C1 segment of cervical spinal cord (tissue), 14 donors: ENCODE measurements at regions not wholly inside any gene's neighbourhood (a gene's known extent, or its start where the extent isn't known, plus 50 kb on each side); places are given as distances from the start of the nearest gene placed in this dataset.
"Not testable (repeated sequence)": the region's sequence is repeated elsewhere in the genome, so short reads cannot be mapped to it uniquely, and the experiment has no call there.

Experiments
- DNase-seq, 14 donors: peaks; one replicate each; lab custom pipeline; 2025; lab: John Stamatoyannopoulos, UW

GRCh38 chr9:19938990-19939733 is 150.3 kb upstream of the SLC24A2 start:
- no peak for DNase-seq

DNA sequence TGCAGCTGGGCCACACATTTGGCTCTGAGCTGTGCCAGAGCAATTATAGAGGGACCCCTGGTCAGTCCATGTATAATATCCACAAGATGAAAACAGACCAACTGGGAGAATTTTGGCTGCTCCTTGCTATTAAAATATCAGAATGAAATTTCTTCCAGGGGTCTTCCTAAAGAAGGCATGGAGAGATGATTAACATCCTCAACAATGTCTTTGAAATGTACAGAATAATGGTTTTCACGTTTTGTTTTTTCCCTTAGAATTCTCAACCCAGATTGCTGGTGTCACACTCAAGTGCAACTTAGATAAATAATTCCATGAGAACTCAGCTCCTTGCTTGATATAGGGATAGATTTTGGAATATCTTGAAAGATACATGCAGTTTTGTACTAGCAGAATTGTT is 148.3 kb upstream of the SLC24A2 start:
- no peak for DNase-seq

GRCh38 chr9:19936598-19936997 is 147.8 kb upstream of the SLC24A2 start:
- no peak for DNase-seq

GRCh38 chr9:19935422-19935821 is 146.6 kb upstream of the SLC24A2 start:
- DNase-seq: no peak

DNA sequence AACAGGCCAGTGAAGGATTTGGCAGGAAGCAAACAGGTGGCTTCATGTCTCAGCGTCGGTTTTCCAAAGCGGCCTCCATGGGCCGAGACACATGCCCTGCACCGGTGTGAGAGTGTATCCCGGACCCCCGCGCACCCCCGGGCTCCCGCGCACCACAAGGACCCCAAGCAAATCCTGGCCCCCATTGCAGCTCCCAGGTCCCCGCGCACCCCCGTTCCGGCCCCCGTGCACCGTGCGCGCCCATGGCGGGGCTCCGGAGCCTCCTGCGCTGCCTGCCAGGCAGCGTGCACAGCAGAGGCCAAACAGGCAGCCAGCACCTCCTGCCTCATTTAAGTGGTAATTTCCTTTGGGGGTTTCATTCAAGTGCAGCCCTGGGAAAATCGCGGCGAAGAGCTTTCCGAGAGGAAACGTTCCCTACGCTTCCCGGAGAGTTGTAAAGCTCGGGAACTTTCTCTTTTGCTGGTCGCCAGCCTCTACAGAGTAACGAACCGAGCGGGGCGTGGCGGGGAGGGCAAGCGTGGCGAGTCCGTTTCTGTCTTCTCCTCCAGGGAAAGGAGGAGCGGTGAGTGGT is 145.5 kb upstream of the SLC24A2 start:
- peak in 1 of 14 donors; percentile 22 for DNase-seq

DNA sequence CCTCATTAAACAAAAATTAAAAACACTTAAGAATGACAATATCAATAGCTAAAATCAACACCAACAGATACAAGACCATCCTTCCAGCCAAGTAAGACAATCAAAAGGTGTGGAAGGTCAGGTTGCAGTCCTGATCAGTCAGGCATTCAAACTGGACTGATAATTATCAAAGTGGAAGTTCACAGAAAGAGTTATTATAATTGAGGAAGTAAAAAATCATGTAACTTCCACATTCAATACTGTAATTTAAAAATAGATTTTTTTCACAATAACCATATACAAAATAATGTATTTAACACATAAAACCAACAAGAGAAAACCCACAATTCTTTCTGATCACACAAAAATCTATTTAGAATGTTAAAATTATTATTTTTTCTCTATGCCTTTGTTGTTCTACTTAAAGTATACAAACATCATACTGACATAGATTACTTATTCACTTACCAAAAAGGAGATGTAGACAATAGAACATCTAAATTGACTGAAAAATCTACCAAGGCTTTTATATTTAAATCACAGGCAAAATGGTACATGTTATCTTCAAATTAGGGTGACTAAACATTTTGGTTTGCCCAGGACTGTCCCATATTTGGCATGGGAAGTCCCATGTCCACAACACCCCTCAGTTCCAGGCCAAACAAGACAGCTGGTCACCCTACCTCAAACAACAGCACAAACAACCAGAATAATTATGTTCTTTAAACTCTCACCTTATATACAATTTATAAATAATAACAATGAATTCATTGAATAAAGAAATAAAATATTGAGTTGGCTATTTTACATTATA is 142.5 kb upstream of the SLC24A2 start:
- no peak for DNase-seq

DNA sequence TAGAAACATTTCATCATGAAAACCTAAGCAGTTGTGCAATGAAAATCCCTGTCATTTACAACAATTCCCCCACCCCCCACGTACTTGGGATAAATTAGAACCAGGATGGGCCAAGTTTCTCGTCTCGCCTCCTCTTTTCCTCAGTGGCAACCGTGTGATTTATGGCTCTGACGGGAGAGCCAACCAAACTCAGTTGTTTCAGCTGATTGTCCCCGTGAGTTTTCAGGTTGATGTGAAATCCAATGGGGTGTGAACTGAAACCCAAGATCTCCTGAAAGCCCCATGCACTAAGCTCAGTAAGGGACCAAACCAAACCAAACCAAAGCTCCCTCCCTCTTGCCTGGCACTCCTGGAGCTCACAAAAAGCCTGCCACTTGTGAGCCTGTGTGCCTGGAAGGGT is 138.7 kb upstream of the SLC24A2 start:
- no peak for DNase-seq

GRCh38 chr9:19926774-19927173 is 137.9 kb upstream of the SLC24A2 start:
- DNase-seq: no peak

DNA sequence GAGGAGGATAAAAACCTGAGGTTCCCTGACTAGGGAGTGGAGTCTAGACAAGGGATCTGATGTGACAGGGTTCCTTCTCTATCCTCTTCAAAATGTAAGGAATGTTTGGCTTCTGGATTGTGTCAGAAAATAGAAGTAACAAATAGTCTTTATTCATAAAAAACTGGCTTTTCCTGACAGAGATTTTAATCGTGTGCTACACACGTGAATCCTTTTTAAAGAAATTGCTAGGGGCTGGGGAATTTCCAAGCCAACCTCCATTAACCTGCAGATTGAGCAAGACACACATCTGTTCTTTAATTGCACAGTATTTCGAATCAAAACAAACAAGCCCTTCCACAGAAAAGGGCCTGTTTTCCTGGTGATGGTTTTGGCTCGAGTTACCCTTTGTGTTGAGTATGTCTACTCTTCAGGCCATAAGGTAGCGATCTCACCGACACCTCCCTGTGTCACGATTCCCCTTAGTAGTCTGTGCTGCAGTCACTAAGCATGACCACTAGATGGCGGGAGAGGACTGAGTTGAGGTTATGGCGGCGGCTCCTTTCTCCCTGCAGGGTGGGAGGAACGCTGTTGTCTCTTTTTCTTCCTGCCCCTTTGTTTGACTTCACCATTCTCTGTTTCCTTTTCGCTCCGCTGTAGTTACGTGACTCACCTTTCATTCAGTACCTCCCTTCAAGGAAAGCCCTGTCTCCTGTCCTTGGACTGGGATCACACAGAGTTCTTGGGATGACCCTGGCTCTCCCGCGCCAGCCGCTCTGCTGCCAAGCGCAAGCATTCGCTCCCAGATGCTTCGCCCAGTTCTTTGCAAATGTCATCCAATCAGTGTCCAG is 137.1 kb upstream of the SLC24A2 start:
- peak in 12 of 14 donors; percentile 24 to 70 (median 58) for DNase-seq

GRCh38 chr9:19924080-19924479 is 135.2 kb upstream of the SLC24A2 start:
- no peak for DNase-seq

- peak in 9 of 14 donors; percentile 6 to 45 (median 24) for DNase-seq
Observed at GRCh38 chr9:19922476-19923118, 133.8 kb upstream of the SLC24A2 start.

- no peak for DNase-seq
Observed at GRCh38 chr9:19920401-19920800, 131.6 kb upstream of the SLC24A2 start.

DNA sequence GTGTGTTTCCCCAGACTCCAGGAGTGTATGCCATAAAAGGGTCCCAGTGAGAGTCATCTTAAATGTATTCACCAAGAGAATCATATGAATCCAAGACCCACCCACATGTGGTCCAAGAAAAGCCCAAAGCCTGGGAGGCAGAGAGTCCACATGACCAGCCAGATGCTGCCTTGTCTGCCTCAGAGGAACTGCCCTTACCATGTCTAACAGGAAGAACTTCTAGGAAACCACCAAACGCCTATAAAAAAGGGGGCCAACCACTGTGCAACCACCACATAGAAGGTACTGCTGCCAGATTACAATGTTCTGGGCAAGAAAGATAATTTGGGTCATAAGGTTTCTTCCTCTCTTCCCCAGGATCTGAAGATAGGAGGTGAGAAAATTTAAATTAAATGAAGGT is 129.8 kb upstream of the SLC24A2 start:
- DNase-seq: no peak

DNA sequence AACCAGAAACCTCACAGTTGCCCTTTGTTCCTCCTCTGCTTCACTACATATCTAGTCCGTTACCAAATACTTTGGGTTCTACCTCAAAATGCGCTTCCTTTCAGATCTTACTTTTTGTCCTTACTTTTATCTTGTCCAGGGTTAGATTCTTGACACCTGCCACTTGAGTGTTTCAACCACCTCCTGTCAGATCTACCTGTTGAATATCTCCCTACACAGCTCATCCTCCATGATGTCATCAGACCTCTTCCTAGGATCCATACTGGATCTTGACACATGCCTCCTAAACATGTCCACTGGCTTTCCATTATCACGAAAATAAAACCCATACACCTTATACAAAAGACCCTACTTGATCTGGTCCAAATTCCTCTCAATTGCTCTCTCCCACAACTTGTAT is 125.2 kb upstream of the SLC24A2 start:
- no peak for DNase-seq

DNA sequence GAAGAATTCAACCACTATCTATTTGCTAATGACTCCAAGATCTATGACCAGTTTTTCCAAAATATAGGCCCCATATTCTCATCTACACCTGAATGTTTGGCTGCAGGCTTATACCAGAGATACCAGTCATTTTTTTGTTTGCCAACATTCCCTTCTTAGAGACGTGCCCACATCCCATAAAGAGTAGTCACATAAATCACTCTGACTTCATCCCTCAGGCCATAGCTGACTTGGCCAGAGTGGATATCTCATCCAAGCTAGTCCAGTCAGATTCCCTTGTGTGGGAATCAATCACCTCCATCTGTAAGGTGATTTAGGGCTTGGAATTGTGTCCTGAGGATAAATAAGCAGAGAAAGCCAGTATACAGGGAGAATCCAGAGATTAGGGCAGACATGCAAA is 124.3 kb upstream of the SLC24A2 start:
- no peak for DNase-seq

DNA sequence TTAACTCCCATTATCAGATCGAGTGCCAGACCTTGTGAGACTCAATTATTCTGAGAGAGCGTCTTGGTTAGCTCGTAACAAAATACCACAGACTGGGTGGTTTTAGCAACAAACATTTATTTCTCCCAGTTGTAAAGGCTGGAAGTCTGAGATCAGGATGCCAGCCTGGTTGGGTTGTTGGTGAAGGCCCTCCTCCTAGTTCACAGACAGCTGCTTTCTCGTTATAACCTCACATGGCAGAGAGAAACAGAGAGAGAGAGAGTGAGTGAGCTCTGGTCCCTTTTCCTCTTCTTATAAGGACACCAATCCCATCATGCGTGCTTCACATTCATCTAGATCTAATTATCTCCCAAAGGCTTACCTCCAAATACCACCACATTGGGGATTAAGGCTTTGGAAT is 114.2 kb upstream of the SLC24A2 start:
- no peak for DNase-seq

- no peak for DNase-seq
Observed at GRCh38 chr9:19901586-19901985, 112.7 kb upstream of the SLC24A2 start.

- DNase-seq: no peak
Observed at GRCh38 chr9:19896161-19896560, 107.3 kb upstream of the SLC24A2 start.

- DNase-seq: not testable (repeated sequence)
Observed at GRCh38 chr9:19895578-19895977, 106.7 kb upstream of the SLC24A2 start.

DNA sequence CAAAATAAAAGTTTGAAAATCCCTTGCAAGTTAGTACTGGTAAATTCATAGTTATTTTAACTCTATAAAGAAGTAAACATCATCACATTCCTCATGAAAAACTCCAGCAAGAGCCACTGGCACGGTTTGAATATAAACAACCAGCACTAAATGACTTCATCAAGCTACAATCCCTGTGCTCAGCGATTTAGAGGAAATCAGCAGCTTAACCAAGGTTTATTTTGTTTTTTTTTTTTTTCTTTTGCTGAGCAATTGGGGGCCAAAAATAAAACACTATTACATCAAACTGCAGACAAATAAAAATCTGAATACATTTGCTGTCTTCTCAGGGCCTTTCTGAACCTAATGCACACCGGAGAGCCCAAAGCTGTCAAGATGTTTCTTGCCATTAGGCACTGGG is 106.2 kb upstream of the SLC24A2 start:
- DNase-seq: no peak

DNA sequence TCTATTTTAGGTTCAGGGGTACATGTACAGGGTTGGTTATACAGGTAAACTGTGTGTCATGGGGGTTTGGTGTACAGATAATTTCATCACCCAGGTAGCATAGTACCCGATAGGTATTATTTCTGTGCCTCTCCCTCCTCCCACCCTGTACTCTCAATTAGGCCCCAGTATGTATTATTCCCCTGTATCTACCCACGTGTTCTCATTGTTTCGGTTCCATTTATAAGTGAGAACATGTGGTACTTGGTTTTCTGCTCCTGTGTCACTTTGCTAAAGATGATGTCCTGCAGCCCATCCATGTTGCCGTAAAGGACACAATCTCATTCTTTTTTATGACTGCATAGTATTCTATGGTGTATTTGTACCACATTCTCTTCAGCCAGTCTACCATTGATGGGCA is 96.8 kb upstream of the SLC24A2 start:
- no peak for DNase-seq
